ENCODE measurements at regions not wholly inside any gene's neighbourhood (a gene's known extent, or its start where the extent isn't known, plus 50 kb on each side); places are given as distances from the start of the nearest gene placed in this dataset.

DNA sequence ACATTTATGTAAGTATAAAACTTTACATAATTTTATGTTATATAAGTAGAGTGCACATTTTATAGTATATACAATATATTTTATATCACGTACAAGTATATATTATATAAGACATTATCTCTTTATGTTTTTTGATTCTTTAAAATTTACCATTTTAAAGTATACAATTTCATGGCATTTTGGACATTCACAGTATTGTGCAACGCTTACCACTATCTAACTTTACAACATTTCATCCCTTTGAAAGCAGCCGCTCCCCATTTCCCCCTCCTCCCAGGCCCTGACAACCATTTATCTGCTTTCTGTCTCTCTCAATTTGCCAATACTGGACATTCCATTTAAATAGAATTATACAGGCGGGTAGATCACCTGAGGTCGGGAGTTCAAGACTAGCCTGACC is 512.5 kb downstream of the TSN start:
- TF ChIP-seq, protein P1, sequence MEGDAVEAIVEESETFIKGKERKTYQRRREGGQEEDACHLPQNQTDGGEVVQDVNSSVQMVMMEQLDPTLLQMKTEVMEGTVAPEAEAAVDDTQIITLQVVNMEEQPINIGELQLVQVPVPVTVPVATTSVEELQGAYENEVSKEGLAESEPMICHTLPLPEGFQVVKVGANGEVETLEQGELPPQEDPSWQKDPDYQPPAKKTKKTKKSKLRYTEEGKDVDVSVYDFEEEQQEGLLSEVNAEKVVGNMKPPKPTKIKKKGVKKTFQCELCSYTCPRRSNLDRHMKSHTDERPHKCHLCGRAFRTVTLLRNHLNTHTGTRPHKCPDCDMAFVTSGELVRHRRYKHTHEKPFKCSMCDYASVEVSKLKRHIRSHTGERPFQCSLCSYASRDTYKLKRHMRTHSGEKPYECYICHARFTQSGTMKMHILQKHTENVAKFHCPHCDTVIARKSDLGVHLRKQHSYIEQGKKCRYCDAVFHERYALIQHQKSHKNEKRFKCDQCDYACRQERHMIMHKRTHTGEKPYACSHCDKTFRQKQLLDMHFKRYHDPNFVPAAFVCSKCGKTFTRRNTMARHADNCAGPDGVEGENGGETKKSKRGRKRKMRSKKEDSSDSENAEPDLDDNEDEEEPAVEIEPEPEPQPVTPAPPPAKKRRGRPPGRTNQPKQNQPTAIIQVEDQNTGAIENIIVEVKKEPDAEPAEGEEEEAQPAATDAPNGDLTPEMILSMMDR (IDR thresholded peaks at IDR 0.05; ENCODE audit: low read depth, low read length), result no peak
- ChIA-PET CTCF (no interaction called here), POLR2A (no interaction called here)
- no peak for DNase-seq (ENCODE audit: low read depth, low spot score)
- Histone ChIP-seq H3K9me3 (ENCODE audit: control insufficient read depth, insufficient read depth, low read length) (peaks cover 5% of the 10 kb centered on the region; the same call in 1 of the 2 replicates), H3K27ac (ENCODE audit: low read depth, low read length) (no peak overlapping the region), H3K4me3 (ENCODE audit: low read depth, low read length) (no peak overlapping the region), H3K27me3 (ENCODE audit: control insufficient read depth, insufficient read depth, low read length) (no peaks in the 10 kb centered on the region)

DNA sequence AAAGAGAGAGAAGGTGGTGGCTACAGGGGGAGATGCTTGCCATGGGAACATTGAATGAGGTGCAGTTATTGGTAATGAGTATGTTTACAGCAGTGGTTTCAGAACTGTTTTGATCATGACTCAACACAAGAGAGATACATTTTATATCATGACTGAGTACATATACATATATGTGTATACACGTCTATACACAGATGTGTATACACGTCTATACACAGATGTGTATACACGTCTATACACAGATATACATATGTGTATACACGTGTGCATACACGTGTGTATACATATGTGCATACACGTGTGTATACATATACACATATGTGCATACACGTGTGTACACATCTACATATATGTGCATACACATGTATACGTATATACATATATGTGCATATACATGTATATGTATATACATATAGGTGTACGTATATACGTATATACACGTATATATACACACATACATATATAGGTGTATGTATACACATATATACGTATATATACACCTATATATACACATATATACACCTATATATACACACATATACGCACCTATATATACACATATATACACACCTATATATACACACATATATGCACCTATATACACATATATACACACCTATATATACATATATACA is 518.5 kb downstream of the TSN start:
- TF ChIP-seq, protein P1 (IDR thresholded peaks at IDR 0.05; ENCODE audit: low read depth, low read length), result no peak
- Histone ChIP-seq H3K27me3 (ENCODE audit: control insufficient read depth, insufficient read depth, low read length) (no peaks in the 10 kb centered on the region), H3K27ac (ENCODE audit: low read depth, low read length) (no peak overlapping the region), H3K4me3 (ENCODE audit: low read depth, low read length) (no peak overlapping the region), H3K9me3 (ENCODE audit: control insufficient read depth, insufficient read depth, low read length) (peaks cover 18% of the 10 kb centered on the region)
- POLR2A ChIA-PET, result no interaction called here
- no peak for DNase-seq (ENCODE audit: low read depth, low spot score)
- CTCF ChIA-PET, result no interaction called here

DNA sequence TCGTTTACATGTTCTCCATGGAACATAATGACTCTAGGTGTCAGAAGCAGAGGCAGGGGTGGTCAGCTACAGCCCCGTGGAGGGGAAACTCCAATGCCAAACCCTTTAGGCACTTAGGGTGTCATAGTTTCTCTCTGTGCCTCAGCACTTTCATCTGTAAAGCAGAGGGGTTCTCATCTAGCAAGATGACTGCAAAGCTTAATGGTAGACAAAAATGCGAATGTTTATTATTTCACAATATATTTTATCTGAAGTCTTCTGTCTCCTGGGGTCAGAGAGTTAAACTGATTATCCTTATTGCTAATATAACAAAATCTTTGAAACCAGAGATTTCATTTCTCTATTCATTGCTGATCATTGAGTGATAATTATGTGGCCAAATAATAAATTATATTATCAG is 522.5 kb downstream of the TSN start:
- no peak for DNase-seq (ENCODE audit: low read depth, low spot score)
- Histone ChIP-seq H3K9me3 (ENCODE audit: control insufficient read depth, insufficient read depth, low read length) (peaks cover 14% of the 10 kb centered on the region), H3K27me3 (ENCODE audit: control insufficient read depth, insufficient read depth, low read length) (no peaks in the 10 kb centered on the region), H3K4me3 (ENCODE audit: low read depth, low read length) (no peak overlapping the region), H3K27ac (ENCODE audit: low read depth, low read length) (no peak overlapping the region)
- TF ChIP-seq, protein P1 (IDR thresholded peaks at IDR 0.05; ENCODE audit: low read depth, low read length), result no peak
- ChIA-PET POLR2A (no interaction called here), CTCF (interaction anchor here (0.7 kb wide), 1 partner anchor 65 kb away, joined by 3 read pairs; no protein-coding TSS in a partner anchor)

DNA sequence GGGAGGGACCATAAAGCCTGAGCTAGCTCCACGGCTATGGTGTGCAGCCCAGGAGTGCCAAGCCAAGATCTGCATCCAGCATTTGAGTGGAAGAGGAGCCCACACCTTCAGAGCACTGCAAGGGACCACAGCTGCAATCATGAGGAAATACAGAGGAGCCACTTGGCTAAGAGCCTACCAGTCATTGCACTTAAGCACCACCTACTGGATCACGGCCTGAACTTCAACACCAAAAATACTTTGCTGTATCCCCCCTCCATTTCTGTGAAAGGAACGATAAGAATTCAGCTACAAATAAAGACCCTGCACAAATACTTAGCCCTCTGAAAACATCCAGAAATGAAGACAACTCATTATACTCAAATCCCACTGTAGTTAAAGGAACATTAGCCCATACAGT is 545.3 kb downstream of the TSN start:
- TF ChIP-seq, protein P1 (IDR thresholded peaks at IDR 0.05; ENCODE audit: low read depth, low read length), result no peak
- ChIA-PET POLR2A (no interaction called here), CTCF (no interaction called here)
- Histone ChIP-seq H3K27me3 (ENCODE audit: control insufficient read depth, insufficient read depth, low read length) (no peaks in the 10 kb centered on the region), H3K27ac (ENCODE audit: low read depth, low read length) (no peak overlapping the region), H3K4me3 (ENCODE audit: low read depth, low read length) (no peak overlapping the region), H3K9me3 (ENCODE audit: control insufficient read depth, insufficient read depth, low read length) (peaks cover 5% of the 10 kb centered on the region; the same call in 1 of the 2 replicates)
- no peak for DNase-seq (ENCODE audit: low read depth, low spot score)

DNA sequence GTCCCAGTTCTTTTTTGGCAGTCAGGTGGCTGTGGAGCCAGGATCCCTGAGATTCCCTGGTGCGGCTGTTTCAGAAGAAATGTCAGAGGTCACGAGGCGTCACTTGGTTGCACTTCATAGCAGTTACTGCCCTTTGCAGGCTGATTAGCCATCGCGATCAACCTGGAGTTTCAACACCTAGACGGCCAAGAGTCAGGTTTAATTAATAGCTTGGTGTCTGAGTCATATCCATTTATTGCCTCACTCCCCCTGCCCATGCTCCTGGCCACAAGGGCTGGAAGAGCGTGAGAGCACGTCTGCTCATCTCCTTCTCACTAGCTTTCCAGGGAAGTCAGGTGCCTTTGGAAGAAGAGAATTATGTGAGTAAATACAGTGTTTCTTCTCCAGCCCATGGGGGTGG is 552.3 kb downstream of the TSN start:
- TF ChIP-seq, protein P1 (IDR thresholded peaks at IDR 0.05; ENCODE audit: low read depth, low read length), result no peak
- CTCF ChIA-PET, result no interaction called here
- no peaks in the 10 kb centered on the region for H3K27me3 ChIP-seq (ENCODE audit: control insufficient read depth, insufficient read depth, low read length)
- peaks cover 9% of the 10 kb centered on the region; the same call in 1 of the 2 replicates for H3K9me3 ChIP-seq (ENCODE audit: control insufficient read depth, insufficient read depth, low read length)
- H3K4me3 ChIP-seq (ENCODE audit: low read depth, low read length), result no peak overlapping the region
- POLR2A ChIA-PET, result no interaction called here
- DNase-seq (ENCODE audit: low read depth, low spot score), result no peak
- no peak overlapping the region for H3K27ac ChIP-seq (ENCODE audit: low read depth, low read length)
